ENCODE measurements at regions not wholly inside any gene's neighbourhood (a gene's known extent, or its start where the extent isn't known, plus 50 kb on each side); places are given as distances from the start of the nearest gene placed in this dataset.
"Not testable (repeated sequence)": the region's sequence is repeated elsewhere in the genome, so short reads cannot be mapped to it uniquely, and the experiment has no call there.

DNA sequence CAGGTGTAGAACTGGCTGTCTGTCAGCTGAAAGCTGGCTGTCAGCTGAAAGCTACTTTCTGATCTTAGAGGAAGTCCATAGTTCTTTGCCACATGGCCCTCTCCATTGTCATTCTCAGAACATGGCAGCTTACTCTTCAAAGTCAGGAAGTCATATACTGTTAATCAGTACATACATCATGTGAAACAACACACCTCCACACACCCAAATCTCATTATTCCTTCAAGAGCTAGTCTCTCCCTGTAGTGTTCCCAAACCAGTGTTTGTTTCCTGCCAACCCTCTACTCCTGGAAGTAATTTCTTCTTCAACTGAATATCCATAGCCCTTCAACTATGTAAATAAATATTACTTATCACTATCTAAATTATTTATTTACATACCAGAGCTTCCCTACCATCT, 58.9 kb downstream of the OR5AK2 start:
- DNase-seq (ENCODE audit: insufficient read length, low spot score): no peak
- FAIRE-seq: no peak

- DNase-seq (ENCODE audit: insufficient read length, low spot score): no peak
- no peak for FAIRE-seq
Measured at GRCh38 chr11:57049749-57050148, 61.0 kb downstream of the OR5AK2 start.

DNA sequence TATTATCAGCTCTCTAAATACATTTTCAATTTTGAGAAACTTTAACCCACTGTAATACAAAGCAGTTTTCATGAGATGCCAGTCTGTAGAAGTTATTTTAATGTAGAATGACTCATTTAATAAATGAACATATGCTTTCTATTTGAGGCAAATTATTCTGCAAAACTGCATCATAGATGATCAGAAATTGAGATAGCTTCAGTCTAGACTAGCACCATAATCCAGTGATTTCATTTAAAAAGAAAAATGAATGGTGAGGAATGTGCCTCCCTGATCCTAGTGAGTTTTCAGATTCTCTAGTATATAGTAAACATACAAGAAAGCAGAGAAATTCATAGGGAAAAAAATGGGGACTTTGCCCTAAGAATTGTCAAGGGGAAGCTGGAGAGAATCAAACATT, 66.1 kb downstream of the OR5AK2 start:
- DNase-seq (ENCODE audit: insufficient read length, low spot score) (no peak), FAIRE-seq (no peak)

DNA sequence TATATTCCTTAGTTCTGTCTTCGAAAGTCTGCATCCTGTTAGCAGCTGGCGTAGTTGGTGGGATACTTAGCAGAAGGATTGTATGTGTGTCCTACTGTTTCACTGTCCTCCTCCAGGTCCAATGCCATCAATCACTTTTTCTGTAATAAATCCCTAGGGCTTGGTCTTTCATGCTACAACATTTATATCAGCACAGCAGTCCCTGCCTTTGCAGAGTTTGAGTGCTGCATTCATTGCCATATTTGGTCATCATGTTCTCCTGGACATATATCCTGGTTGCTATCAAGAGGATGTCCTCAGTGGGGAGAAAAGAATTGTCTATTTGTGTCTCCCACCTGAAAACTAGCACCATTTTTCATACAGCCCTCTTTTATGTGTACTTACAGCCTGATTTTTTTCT, 67.0 kb downstream of the OR5AK2 start:
- no peak for DNase-seq (ENCODE audit: insufficient read length, low spot score)
- no peak for FAIRE-seq

DNA sequence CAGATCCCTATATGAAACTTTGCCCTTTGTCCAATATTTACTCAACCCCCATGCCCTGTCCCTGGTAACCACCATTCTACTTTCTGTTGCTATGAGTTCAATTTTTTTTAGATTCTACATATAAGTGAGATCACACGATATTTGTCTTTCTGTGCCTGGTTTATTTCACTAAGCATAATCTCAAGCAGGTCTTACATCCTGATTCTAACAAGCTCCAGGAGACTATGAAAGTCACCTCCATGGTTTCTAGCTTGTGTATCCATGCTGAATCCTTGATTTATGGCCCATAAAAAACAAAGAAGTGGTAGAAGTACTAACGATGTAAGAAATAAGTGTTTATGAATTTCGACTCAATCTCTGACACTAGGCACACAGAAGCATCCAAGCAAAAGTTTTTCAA, 68.0 kb downstream of the OR5AK2 start:
- no peak for FAIRE-seq
- DNase-seq (ENCODE audit: insufficient read length, low spot score): no peak

- DNase-seq (ENCODE audit: insufficient read length, low spot score): no peak
- FAIRE-seq: no peak
Measured at GRCh38 chr11:57057561-57057960, 68.8 kb downstream of the OR5AK2 start.

- not testable (repeated sequence) for DNase-seq (ENCODE audit: insufficient read length, low spot score); FAIRE-seq
Measured at GRCh38 chr11:57062957-57063356, 74.2 kb downstream of the OR5AK2 start.

GRCh38 chr11:57069942-57070341, 81.2 kb downstream of the OR5AK2 start:
- FAIRE-seq (no peak), DNase-seq (ENCODE audit: insufficient read length, low spot score) (no peak)

DNA sequence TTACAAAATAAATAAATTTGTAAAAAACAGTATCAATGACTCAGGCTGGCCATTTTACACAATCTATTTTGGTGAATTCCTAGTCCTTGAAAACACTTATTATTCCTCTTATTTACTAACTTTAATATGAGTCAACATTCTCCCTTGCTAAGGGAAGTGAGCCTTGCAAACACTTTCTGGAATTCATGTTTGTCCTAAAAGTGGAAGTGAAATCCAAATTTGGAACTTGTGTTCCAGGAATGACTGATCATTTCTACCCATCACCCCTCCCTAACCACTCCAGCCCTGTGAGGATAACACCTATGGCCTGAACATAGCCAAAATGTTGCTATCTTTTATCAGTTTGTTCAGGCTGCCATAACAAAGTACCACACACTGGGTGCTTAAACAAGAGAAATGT, 83.1 kb downstream of the OR5AK2 start:
- no peak for FAIRE-seq
- no peak for DNase-seq (ENCODE audit: insufficient read length, low spot score)

GRCh38 chr11:57072640-57073039, 83.9 kb downstream of the OR5AK2 start:
- no peak for FAIRE-seq
- DNase-seq (ENCODE audit: insufficient read length, low spot score): peak; percentile 58

- FAIRE-seq (no peak), DNase-seq (ENCODE audit: insufficient read length, low spot score) (no peak)
Measured at GRCh38 chr11:57073128-57073527, 84.4 kb downstream of the OR5AK2 start.

- FAIRE-seq: no peak
Measured at GRCh38 chr11:57081356-57081755, 92.6 kb downstream of the OR5AK2 start.

DNA sequence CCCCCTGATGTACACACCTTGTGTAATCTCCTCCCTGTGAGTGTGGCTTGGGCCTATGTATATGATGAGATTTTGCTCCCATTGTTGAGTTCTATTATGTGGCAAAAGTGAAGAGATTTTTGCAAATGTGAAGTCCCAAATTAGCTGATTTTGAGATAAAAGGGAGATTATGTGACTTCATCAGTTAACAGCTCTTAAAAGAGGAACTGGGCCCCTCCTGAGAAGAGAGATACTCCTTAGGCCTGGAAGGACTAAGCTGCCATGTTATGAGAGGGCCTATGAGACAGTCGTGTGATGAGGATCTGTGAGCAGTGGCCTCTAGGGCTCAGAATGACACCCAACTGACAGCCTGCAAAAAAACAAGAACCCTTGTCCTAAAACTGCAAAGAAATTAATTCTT, 93.4 kb downstream of the OR5AK2 start:
- FAIRE-seq: no peak
- DNase-seq (ENCODE audit: insufficient read length, low spot score): no peak

More at GRCh38 chr11:57081356-57081755, 92.6 kb downstream of the OR5AK2 start:
- no peak for DNase-seq (ENCODE audit: insufficient read length, low spot score)

DNA sequence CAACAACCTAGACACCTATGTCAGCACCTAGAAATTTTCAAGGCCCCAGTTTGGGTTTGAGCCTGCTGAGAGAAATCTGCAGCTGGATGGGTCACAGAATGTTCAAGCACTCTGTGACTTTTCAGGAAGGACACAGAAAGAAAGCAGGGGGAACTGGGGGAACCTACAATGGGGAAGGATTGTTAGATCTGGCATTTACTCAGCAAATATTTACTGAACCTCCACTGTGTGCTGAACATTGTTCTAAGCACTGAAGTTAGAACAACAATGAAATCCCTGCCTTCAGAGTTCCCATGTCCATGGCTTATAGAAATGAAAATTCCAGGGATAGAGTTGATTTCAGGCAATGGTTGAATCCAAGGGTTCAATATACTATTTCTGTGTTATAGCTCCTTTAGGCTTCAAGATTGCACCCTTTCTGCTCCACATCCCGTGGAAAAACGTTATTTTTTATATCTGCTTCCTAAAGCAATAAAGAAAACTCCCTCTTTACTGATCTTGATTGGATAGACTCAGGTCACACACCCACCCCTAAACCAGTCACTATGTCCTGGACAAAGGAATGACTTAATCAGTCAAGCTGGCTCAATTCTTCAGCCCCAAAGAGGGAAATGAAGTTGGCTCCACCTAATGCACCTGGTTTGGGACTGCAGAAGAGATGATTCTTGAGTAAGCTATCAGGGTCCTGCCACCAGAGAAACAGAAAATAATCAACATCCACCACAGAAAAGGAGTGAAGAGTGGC, 95.1 kb downstream of the OR5AK2 start:
- no peak for DNase-seq (ENCODE audit: insufficient read length, low spot score)
- no peak for FAIRE-seq

DNA sequence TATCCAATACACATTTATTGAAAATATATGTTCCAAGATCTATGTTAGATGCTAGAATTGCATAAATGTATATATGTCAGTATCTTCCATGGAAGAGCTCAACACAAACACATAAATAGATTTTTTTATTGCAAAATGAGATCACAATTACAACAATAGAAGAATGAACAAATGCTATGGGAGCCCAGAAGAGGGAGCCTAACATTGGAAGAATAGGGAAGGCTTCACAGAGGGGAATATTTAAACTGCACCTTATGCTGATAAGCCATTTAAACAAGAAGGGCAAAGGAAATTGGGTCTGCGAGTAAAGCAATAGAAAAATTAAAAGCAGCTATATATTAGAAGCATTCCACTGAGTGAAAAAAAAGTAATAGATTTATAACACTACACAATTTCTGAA, 96.1 kb upstream of the LRRC55 start:
- FAIRE-seq: no peak
- no peak for DNase-seq (ENCODE audit: insufficient read length, low spot score)

DNA sequence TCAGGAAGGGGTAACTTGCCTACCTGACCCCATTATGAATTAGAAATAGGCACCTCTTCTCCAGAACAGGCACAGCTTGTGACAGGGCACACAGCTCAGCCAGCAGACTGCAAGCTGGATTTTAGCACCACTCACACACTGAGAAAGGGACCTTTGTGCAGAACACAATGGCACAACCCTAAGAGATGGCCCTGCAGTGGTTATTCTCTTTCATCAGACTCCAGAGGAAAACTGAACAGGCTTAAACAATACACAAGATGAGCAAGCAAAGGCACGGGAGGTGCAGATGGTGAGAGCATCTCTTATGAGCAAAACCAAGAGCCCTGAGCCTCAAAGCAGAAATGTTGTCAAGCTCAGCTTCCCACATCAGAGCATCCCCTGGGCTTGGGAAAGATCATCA, 93.8 kb upstream of the LRRC55 start:
- no peak for DNase-seq (ENCODE audit: insufficient read length, low spot score)
- FAIRE-seq: no peak

GRCh38 chr11:57092028-57092698, 89.6 kb upstream of the LRRC55 start:
- no peak for FAIRE-seq

DNA sequence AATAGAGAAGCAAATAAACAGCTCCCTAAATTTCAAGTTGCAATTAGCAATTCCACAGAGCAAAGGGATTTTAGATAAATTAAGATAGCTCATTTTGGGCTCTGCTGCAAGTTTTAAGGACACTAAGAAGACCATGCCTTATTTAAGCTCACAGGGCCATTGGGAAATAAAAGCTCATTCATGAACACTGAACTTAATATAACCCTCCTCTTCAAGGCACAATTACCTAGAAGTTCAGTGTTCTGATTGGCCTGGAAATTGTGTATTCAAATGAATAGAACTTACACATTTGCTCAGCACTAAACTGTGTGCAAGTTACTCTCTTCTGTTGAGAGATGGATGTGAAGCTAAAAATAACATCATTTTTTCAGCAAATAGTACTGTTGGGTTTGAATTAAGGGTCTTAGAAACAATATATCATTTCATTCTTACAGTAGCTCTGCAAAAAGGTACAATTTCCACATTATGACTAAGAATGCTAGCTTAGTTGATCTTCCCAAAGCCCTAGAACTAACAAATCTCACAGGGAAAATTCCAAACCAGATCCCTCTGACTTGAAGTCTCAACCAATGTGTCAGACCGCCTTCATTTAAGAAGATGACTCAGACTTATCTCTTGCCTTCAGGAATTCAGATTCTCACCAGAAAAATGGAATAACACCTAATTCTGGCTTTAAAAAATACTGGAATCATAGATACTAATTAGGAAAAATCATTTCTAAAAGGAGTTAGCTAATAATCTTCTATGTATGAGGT, 87.4 kb upstream of the LRRC55 start:
- FAIRE-seq (no peak), DNase-seq (ENCODE audit: insufficient read length, low spot score) (no peak)

More at GRCh38 chr11:57092028-57092698, 89.6 kb upstream of the LRRC55 start:
- no peak for DNase-seq (ENCODE audit: insufficient read length, low spot score)

DNA sequence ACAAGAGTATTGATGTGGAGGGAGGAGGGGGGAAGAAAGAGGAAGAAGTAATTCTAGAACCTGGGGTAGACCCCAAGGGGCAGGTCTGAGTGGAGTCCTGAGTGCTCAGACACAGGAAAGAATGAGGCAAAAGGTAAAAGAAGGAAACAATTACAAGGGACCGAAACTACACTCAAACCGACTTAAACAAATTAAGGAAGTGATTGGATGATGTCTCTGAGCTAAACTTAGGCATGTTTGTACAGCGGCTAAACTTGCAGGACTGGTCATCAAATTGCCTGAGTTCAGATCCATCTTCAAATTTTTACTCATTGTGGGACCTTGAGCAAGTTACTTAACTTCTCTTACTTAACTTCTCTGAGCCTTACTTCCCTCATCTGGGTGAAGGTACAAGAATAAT, 86.3 kb upstream of the LRRC55 start:
- DNase-seq (ENCODE audit: insufficient read length, low spot score) (no peak), FAIRE-seq (no peak)

- no peak for FAIRE-seq
- no peak for DNase-seq (ENCODE audit: insufficient read length, low spot score)
Measured at GRCh38 chr11:57095896-57096295, 85.9 kb upstream of the LRRC55 start.

DNA sequence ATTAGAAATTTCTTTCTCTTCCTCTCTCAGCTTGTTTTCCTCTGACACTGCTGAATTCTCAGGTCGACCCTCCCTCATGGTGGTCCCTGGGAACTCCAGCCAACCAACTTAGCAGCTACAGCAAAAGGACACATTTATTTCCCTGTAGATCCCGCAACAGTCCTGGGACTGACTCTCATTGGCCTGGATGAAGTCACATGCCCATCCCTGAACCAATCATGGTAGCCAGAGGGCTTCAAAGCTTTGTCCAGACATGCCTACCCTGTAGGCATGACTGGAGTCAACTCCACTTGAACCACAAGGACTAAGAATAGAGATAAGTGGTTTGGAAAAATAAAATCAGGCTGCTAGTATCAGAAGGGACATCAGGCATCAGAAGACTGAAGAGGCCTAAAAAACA, 84.6 kb upstream of the LRRC55 start:
- DNase-seq (ENCODE audit: insufficient read length, low spot score): no peak
- FAIRE-seq: no peak

GRCh38 chr11:57098191-57098590, 83.6 kb upstream of the LRRC55 start:
- no peak for FAIRE-seq

More at GRCh38 chr11:57098191-57098590, 83.6 kb upstream of the LRRC55 start:
- DNase-seq (ENCODE audit: insufficient read length, low spot score): no peak
